NCI-H526 (cell line): ENCODE measurements at regions not wholly inside any gene's neighbourhood (a gene's known extent, or its start where the extent isn't known, plus 50 kb on each side); places are given as distances from the start of the nearest gene placed in this dataset.
"Not testable (repeated sequence)": the region's sequence is repeated elsewhere in the genome, so short reads cannot be mapped to it uniquely, and the experiment has no call there.

ENCODE experiments used
- DNase-seq, 2 experiments: peaks; one replicate each; lab custom pipeline; 2025; lab: John Stamatoyannopoulos, UW

DNA sequence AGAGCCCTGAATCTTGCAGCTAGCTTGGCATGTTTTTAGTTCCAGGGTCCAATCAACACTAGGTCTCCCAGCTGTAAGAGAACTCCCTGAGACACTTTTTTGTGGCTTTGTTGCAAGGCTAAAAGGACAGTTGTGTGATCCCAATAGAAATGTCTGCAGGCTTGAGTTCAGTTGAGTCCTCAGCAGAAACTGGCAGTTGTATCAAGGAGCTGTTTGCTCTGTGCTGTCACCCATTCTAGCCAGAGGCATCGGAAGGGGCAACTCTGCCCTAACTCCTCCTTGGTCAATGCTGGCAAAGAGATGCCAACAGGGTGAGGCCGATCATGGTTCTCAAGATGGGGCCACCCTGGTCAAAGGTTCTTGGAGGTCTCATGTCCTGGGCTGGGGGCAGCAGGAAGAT is 224.1 kb downstream of the BUB3 start:
- no peak for DNase-seq

DNA sequence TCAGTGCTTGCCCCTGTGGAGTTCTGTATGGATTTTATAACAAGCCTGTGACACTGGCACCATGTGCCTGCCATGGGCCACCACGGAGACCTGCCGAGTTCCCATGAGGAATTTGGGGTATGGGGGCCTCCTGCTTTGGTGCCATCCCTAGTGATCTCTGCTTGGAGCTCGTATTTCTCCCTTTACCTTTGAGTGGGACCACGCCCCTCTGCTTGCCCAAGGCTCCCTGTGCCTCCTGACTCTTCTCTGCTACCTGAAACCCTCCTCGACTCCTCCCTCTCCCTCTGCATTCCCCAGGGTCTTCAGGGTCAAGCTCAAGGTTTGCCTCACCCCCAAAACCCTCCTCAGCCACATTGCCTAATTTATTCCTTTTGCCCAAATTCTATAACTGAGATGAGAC is 225.0 kb downstream of the BUB3 start:
- DNase-seq = peak in 1 of 2 experiments; percentile 39

DNA sequence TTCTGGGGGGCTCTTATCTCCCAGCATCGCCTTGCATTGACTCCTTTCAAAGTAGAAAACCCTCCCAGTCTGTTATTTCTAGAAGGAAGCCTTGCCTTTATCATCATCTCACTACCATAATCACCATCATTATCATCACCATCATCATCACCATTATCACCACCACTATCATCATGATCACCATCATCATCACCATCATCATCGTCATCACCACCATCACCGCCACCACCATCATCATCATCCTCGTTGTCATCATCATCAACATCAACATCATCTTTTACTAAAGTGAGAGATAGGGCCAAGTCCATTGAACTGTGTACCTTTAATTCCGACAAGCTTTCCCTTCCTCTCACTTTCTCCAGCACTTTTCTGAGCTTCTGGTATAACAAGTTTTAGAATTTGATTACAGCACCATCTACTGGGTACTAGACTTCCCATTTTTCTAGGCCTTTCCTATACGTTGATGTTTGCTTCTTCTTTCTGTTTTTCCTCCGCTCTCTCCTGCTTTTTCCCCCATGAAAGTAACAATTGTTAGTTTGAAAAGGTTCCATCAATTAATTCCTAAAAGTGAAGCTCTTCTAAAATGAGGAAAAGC is 226.4 kb downstream of the BUB3 start:
- DNase-seq = peak; percentile 54 to 68

DNA sequence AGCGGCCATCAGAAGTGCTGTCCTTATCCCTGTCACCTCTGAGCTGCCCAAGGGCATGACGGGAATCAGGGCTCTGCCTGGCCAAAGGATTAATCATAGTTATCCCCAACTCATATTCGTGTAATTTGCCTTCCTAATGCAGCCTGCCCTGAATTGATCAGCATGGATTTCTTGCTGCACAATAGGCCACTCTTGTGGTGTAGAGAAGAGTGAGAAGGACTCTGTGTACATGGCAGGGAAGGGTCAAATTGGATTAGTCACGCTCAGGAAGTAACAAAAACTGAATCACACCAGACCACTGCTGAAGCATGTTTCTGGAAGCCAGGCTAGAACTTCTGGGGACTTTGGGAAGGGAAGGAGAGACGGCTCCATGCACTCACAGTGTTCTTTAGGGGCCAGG is 227.0 kb downstream of the BUB3 start:
- DNase-seq = no peak

DNA sequence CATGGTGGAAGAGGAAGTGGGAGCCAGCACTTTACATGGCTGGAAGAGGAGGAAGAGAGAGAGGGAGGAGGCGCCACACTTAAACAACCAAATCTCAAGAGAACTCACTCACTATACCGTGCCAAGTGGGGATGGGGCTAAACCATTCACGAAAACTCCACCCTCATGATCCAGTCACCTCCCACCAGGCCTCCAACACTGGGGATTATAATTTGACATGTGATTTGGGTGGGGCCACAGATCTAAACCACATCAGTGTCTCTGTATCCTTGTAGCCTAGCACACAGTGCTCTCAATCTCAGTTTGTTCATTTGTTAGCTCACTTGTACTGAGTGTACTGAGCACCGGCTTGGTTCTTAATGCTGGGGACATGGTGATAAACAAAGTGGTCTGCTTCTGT is 228.3 kb downstream of the BUB3 start:
- no peak for DNase-seq

DNA sequence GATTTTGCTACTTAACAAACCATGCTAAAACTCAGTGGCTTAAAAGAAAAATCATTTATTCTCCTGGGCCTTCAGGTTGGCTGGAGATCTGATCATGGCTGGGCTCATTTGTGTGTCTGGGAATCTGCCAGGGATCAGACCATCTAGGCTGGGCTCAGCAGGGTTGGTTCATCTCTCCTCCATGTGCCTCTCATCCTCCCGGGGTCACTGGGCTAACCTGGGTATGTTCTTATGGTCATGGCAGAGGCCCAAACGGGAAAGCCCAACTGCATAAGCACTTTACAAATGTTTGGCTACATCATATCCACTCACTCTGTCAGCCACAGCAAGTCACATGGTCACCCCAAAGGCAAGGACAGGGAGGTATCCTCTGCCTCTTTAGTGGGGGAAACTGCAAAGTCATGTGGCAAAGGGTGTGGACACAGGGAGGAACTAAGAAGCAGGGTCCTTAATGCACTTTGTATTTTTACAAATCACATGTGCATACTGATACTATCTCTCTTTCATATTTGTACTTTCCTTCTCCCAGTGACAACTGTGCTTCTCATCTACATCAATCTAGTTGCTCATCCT is 231.4 kb downstream of the BUB3 start:
- no peak for DNase-seq

DNA sequence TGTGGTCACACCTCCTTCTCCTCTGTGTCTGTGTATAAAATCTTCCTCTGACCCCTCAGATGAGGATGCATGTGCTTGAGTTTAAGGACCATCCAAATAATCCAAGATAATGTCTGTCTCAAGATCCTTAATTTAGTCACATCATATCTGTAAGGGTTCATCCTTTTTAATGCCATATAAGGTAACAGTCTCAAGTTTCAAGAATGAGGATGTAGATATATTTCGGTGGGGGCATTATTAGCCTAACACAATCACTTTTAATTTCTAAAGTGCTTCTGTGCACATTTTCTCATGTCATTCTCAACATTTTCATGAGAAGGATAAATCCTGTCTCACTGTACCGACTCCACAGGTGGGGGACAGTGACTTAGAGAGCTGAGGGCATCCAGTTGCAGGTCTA is 235.3 kb downstream of the BUB3 start:
- no peak for DNase-seq

DNA sequence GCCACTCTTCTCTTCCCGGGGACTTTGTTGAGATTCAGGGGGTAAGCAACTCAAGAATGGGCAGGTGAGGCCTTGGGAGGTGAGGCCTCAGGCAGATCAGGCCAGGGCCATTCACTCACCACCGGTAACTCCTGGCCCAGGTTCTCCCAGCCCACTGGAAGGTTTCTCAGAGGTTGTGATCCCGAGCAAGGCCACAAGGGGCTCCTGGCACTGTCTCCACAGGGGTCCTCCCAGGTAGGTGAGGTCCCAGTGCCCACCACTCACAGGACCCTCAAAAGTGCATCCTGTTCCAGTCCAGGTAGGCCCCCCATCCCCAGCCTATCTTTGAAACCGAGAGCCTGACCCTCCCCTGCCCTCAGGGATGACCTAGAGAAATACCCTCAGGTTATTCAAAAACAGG is 236.1 kb downstream of the BUB3 start:
- no peak for DNase-seq

DNA sequence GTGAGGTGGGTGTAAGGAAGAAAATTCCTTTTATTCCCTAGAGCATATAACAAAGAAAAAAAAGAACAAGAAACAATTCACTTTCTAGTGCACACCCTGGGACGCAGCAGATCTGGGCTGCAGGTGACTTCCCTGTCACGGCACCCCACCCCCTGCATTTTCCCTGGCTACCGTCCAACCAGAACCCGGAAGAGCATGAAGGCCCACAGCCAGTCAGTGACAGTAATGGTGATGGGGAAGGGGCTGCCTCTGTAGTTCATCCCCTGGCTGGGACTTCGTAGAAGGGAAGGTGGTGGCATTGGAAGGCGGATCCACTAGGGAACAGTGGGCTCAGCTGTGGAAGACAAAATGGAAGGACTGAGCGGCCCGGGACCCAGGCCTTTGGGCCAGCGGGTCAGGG is 236.7 kb downstream of the BUB3 start:
- no peak for DNase-seq

DNA sequence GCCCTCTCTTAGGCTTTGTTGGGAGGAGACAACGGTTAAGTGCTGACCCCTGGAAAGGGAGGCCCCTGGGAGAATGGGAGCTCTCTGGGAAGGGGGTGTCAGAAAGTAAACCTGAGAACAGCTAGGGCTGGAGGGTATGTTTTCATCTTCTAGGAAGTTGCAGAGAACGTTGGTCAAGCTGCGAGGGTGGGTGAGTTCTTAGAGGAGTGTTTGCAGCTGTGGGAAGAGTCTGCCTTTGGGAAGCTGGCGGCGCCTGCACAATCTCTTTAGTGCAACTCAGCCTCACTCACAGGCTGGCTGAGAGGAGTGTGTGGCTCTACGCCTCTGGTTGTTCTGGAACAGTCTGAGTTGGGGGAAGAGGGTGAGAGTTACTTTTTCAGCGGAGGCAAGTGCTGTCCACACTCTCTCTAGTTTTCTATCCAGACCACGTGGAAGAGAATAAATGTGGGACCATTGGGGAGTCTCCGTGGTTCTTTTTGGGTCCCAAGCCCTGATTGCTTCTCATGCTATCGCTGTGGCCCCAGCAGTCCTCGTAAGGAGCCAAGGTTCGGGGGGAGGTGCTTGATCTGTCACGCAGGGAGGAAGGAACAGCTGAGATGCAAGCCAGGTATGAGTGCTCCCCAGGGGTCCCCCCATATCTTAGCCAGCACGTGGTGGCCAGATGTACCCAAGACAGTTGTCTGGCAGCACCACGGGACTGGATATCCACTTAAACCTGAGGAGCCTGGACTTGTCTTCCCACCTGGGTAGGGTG is 237.2 kb downstream of the BUB3 start:
- DNase-seq = peak; percentile 4 to 45

DNA sequence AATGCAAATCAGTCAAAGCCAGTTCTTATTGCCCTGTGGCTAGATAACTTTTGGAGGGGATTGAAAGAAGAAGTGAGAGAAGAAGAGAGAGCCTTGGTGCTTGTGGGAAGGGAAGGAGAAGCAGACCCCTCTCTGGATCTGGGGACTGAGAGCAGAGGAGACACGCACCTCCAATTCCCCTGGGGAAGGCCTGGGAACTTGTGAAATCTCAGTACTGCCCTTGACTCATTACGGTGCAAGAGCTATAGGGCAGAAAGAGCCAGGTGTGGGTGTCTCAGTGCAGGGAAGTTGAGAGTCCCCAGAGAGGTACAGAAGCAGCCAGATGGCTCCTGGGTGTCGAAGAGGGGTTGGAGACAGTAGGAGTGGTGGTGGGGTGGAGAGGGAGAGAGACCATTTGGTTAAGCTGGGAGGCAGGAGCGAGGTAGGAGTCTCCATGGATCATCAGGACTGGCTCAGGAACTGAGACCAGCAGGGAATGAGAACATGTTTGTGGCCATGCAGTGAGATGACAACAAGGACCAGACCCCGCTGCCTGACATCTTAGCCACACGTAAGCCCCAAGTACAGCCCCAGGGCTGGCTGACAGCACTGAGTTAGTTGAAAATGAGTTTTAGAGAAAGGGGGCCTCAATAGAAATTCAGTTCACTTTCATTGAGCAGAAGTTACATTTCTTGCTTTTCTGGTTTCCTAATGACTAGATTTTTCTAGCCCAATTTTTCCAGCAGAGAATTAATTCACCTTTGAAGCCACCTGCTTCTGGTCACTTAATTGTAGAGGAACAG is 238.2 kb downstream of the BUB3 start:
- DNase-seq = peak; percentile 70 to 82

DNA sequence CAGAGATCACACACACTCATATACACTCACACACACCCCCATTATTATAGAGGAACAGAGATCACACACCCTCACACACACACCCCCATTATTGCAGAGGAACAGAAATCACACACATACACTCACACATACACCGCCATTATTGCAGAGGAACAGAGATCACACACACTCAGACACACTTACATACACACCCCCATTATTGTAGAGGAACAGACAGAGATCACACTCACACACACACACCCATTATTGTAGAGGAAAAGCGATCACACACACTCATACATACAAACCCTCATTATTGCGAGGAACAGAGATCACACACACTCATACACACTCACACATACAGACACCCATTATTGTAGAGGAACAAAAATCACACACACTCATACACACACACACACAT is 239.0 kb downstream of the BUB3 start:
- no peak for DNase-seq

DNA sequence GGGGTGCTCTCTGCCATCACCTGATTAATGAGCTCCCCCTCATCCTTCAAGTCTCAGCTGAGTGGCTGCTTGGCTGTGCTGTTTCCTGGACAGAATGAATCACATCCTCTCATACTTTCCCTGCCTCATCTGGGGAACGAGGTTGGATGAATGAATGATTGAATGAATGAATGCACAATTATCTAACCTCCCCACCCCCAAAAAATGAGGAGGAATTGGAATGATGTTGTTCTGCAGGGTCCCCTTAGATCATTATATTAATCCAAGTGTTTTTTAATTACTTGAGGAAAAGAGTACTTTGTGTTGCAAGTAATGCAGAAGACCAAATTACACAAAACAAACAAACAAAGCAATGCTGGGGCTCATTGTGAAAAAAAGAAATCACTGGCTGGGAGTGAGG is 240.2 kb downstream of the BUB3 start:
- no peak for DNase-seq

DNA sequence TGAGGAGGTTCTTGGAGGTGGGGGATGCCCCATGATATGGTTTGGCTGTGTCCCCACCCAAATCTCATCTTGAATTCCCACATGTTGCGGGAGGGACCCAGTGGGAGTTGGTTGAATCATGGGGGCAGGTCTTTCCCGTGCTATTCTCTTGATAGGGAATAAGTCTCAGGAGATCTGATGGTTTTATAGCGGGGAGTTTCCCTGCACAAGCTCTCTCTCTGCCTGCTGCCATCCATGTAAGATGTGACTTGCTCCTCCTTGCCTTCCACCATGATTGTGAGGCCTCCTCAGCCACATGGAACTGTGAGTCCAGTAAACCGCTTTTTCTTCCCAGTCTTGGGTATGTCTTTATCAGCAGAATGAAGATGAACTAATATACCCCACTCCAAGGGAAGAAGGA is 241.0 kb downstream of the BUB3 start:
- not testable (repeated sequence) for DNase-seq

DNA sequence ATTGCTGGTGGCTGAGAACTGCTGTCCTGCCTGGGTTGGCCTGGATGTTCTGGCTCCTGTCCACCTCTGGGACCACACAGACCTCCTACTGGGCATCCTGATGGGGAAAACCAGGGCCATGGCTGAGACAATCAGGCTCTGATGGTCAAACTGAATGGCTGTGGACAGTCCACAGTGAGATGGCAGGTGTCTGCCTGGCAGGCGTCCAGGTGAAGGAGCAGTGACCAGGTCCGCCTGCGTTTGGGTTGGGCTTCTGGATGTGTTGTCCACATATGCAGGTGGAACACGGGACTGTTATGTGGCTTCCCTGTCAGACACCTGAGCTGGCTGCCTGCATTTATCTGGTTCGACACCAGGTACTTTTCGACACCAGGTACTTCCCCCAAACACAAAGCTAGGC is 241.7 kb downstream of the BUB3 start:
- no peak for DNase-seq

DNA sequence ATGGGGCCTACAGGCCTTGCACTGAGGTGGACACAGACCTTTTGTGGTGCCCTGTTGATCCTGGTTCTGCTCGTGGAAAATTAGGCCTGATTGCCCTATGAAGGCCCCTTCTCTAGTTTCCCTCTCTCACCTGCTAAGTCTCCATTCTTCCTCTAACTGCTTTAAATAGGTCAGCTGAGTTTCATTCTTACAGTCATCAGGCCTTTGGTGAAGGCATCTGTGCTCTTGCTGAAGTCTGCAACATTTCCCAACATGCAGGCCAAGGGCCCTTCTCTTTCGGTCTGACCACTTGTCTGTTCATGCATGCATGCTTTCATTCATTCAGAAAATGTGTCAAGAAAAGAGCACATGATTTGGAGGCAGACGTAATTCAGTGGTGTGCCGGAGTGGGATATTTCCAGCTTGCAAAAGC is 244.0 kb downstream of the BUB3 start:
- no peak for DNase-seq

DNA sequence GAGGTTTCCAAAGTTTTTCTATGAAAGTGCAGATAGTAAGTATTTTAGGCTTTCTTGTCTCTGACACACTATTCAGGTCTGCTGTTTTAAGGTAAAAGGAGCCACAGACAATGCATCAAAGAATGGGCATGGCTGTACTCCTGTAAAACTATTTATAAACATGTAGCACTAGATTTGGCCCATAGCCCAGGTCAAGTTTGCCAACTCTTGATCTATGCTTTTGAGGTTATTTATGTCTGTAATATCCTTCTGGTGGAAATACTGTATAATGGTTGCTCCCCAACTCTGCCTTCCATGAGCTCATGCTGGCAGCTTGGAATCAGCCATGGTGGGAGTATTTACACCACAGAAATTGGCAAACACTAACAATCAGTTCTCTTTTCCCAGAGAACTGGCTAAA is 244.6 kb downstream of the BUB3 start:
- DNase-seq = no peak

DNA sequence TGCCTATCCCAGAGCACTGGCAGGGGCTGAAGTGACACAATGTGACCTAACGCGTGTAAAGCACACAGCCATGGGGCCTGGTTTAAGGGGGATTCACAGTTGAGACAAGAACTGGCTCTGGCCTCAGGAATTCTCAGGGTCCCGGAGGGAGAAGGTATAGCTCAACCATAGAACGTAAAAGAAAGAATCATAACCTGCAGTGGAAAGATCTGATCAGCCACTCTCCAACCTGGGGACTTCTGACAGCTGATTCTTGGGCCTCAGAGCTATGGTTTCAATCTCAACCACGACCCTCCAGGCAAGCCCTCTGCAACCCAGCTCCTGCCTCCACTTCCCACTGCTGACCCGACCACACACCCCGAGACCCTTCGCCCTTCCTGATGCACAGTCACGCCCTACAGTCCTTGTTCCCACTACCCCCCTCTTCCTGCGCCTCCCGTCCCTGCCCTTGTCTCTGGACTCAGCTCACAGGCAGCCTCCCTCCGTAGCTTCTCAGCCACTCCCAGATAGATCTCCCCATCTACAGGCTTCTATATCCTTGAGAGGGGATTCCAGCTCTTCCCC is 245.2 kb downstream of the BUB3 start:
- DNase-seq = no peak

DNA sequence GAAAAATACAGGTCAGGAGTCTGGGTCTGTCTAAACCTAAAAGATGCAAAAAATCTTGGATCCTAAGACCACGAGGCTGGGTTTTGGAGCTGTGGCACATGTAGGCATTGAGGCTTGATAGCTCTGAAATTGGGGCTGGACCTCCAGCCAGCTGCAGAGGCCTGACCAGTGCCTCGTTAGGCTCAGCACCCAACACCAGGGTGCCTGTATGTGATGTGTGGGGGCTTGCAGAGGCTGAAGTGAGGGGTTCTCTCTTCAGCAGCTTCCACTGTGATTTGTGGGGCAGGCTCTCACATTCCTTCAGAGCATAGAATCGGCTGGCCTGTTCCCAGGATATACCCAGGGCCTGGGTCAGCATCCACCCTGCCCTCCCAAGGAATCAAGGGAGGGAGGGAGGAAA is 247.8 kb downstream of the BUB3 start:
- DNase-seq = no peak

DNA sequence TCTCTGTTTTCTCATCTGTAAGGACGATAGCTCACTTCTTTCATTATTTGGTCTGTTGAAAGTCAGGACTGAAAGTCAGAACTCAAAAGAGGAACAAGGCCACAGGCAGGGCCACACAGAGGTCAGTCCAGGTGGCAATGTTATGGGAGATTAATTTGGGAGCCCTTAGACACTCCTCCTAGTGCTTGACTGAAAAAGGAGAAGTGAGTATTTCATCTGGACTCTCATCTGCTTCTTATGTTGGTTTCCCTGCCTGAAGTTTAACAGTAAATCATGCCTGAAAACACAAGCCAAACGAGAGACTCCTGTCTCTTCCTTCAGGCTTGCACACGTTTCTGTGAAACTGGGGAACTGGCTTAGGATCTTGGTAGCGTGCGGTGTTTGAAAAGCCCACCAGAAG is 248.5 kb downstream of the BUB3 start:
- DNase-seq = no peak

DNA sequence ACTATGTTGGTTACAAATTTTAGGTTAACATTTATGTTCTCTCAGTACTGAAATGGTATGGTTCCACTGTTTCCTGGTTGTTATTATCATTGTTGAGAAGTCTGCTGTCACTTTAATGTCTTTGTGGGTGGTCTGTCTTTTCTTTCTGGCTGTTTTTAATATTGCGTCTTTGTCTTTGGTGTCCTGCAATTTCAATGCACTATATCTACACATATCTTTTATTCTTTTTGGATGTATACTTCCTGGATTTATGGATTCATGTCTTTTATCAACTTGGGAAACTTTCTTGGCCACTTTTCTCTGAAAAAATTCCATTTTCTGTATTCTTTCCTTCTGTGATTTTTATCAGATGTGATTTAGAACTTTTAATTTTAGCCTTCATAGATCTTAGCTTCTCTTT is 250.2 kb downstream of the BUB3 start:
- no peak for DNase-seq

DNA sequence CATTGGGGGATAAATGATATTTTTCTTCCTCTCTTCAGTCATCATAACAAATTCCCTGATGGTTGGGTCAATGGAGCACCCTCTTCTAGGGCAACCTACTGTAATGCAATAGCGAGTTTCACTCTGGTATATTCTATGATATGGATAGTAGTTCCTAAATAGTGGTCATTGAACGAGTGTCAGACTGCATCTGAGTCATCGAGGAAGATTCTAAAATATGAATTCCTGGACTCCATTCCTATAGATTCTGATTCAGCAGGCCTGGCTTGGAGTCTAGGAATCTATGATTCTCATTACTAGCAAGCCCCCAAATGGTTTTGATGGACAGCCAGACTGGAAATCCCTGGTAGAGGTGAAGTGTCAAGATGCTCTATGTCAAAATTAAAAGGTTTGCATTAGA is 254.5 kb downstream of the BUB3 start:
- no peak for DNase-seq

DNA sequence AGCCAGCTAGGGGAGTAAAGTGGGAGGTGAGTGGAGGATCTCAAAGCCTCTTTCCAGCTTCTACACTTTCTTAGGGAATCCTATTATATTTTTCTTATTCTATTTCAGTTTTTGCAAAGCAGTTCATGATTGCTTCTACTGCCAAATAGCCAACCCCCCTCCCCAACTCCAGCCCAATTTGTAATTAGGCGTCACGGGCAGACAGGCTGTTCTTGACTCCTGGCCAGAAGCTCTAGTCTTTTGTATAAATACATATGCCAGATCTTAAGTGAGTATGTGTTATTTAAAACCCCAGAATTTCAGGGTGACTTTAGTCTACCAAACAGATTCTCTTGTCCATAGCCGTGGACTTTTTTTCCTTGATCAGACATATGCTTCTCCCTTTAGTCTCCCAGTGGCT is 255.2 kb downstream of the BUB3 start:
- DNase-seq = no peak
